ENCODE measurements at regions not wholly inside any gene's neighbourhood (a gene's known extent, or its start where the extent isn't known, plus 50 kb on each side); places are given as distances from the start of the nearest gene placed in this dataset.

GRCh38 chr9:81108821-81109220 is 580.5 kb downstream of the TLE1 start:
- no peaks in the 10 kb centered on the region for H3K4me1 ChIP-seq (ENCODE audit: control insufficient read depth, extremely low read depth, insufficient read depth, low read length)
- H3K9ac ChIP-seq (replicated peaks; ENCODE audit: extremely low read depth, insufficient read depth, low read length): no peak overlapping the region
- no TSS peak for BruUV-seq (replicated peaks)
- no peaks in the 10 kb centered on the region for H4K20me1 ChIP-seq (replicated peaks; ENCODE audit: control insufficient read depth, extremely low read depth, insufficient read depth, low read length)
- no peak overlapping the region for H3K4me3 ChIP-seq (replicated peaks in 1 of 3; ENCODE audit: insufficient read depth in 1 of 3, low read depth in 1 of 3, low read length in 3 of 3)
- DNase-seq (ENCODE audit: low read depth, low spot score) (no peak), FAIRE-seq (no peak)
- H3K4me2 ChIP-seq (ENCODE audit: insufficient read depth, low read length): no peak overlapping the region
- dilution Hi-C loops (cut with MboI; ENCODE audit: extremely low pct_ligation_motif_present, low sequenced_read_pairs) (no loop called here), intact Hi-C loops (cut with micrococcal nuclease) (no loop called here)
- H3K27ac ChIP-seq (ENCODE audit: insufficient read depth, low read depth, low read length): no peak overlapping the region
- H3K9me3 ChIP-seq (replicated peaks; ENCODE audit: control insufficient read depth, insufficient read depth, low read length): no peaks in the 10 kb centered on the region
- TF ChIP-seq POLR2A (IDR thresholded peaks at IDR 0.05; ENCODE audit: low read depth, low read length) (no peak), POLR2AphosphoS5 (IDR thresholded peaks at IDR 0.05; ENCODE audit: insufficient read depth, low read depth, low read length) (no peak), FOS (IDR thresholded peaks at IDR 0.05; ENCODE audit: borderline replicate concordance, insufficient read depth, low read length) (no peak), CTCF (IDR thresholded peaks at IDR 0.05; ENCODE audit: extremely low read depth in 1 of 2, insufficient read depth in 1 of 2, low read depth in 1 of 2, low read length in 2 of 2) (no peak), MYC (IDR thresholded peaks at IDR 0.05; ENCODE audit: low read depth, low read length) (no peak), MAX (IDR thresholded peaks at IDR 0.05; ENCODE audit: insufficient read depth, insufficient read length) (no peak), EZH2 (IDR thresholded peaks at IDR 0.05; ENCODE audit: borderline replicate concordance, low read depth, low read length, severe bottlenecking) (no peak), JUN (IDR thresholded peaks at IDR 0.05; ENCODE audit: borderline replicate concordance, insufficient read depth, insufficient read length, low read depth) (no peak), GATA2 (IDR thresholded peaks at IDR 0.05; ENCODE audit: insufficient read depth, insufficient read length, low read depth, low read length) (no peak)
- ChIA-PET POLR2A (no interaction called here), CTCF (no interaction called here)
- no peaks in the 10 kb centered on the region for H3K9me1 ChIP-seq (replicated peaks; ENCODE audit: control insufficient read depth, extremely low read depth, insufficient read depth, low read length)
- no peaks in the 10 kb centered on the region for H3K79me2 ChIP-seq (ENCODE audit: control insufficient read depth, insufficient read depth, low read length)
- H3K36me3 ChIP-seq (ENCODE audit: control insufficient read depth in 2 of 2, extremely low read depth in 1 of 2, insufficient read depth in 2 of 2, low read length in 2 of 2): no peaks in the 10 kb centered on the region
- no peak overlapping the region for H2AFZ ChIP-seq (ENCODE audit: low read depth, low read length)
- H3K27me3 ChIP-seq (ENCODE audit: control insufficient read depth in 2 of 2, insufficient read depth in 2 of 2, low read length in 2 of 2): no peaks in the 10 kb centered on the region
